Stimulated activated CD4-positive, alpha-beta T cell treated with anti-CD3 and anti-CD28 coated beads, Interleukin-12 subunit alpha, Interleukin-12 subunit beta, amount 100 ng/mL, for 24 hours (primary cell): ENCODE measurements at regions not wholly inside any gene's neighbourhood (a gene's known extent, or its start where the extent isn't known, plus 50 kb on each side); places are given as distances from the start of the nearest gene placed in this dataset.

Experiments used
- DNase-seq, 2 experiments: peaks; one replicate each; pipeline ENCODE4 v3.0.0-alpha.2; 2020; ENCODE audit warnings: low read depth in 2 of 2

DNA sequence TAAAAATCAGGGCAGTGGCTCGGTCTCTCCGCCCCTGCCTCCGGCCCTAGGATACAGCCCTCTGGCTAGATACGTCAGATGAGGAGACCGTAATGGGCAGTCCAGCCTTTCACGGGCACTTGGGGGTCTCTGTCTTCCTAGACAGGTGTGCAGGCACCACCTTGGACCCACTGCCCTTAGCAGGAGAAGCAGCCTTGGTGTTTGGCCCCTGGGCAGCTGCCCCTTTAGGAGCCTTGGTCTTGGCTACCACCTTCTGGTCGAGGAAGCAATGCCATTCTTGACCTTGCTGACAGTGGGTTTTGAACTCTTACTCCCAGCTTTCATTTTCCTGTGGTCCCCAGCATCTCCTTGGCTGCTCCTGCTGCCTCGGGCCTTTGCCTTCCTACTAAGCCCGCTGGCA lies 149.7 kb upstream of the FRMD4B start:
- DNase-seq, result no peak

GRCh38 chr3:69532547-69533224 lies 146.8 kb upstream of the FRMD4B start:
- no peak for DNase-seq

DNA sequence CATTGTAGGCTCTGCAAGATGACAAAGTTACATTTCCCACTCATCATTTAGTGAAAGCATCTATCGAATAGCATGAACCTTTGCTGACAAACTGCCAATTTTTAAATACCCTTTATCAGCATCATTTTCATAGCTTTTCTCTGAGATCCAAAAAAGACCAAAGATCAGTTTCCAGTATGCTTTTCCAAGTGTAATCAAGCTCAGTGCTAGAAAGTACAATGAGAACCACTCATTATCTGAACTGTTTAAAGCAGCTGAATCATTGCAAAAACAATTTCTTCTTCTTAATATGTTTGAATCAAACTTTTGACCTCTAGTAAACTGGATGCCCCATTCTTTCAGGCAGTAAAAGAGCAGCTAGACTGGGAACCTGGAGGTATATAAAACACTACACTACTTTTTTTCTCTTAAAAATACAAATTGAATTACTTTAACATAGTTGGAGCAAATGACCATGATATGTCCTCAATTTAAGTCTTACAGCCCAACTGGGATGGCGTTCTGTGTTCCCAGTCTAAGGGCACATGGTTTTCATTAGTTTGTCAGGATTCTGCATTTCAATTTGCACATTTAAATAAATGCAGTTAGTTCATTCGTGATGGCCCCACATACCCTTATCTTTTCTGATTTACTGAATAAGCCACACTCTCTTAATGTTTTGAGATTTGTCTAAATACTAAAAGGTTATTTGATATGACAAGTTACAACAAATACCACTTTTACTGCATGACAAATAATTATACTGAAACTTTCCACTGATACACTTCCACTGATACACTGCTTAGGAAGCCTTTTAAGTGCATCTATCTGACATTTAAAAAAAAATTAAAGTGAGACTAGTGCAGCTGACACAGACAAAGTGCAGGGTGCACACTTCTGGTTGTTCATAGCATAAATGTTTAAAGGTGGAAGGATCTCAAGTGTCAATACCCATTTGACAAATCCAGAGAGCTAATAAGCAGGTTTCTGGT lies 146.0 kb upstream of the FRMD4B start:
- DNase-seq, result no peak

DNA sequence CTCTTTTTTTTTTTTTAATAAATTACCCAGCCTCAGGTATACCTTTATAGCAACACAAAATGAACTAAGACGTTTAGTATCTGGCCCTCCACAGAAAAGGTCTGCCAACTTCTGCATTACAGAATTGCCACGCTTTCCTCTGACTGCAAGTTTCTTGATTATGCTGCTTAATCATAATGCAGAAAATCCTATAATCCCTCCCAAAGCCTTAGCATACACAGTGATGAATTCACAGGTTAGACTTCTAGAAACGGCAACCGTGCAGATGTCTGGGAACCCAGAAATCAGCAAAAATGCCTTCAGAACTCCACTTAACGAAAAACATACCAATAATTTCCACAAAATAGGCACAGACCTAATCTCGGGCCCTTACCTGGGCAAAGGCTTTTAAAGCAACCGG lies 144.7 kb upstream of the FRMD4B start:
- DNase-seq, result no peak

- no peak for DNase-seq
These were observed 141.6 kb upstream of the FRMD4B start for GRCh38 chr3:69527498-69527897.

DNA sequence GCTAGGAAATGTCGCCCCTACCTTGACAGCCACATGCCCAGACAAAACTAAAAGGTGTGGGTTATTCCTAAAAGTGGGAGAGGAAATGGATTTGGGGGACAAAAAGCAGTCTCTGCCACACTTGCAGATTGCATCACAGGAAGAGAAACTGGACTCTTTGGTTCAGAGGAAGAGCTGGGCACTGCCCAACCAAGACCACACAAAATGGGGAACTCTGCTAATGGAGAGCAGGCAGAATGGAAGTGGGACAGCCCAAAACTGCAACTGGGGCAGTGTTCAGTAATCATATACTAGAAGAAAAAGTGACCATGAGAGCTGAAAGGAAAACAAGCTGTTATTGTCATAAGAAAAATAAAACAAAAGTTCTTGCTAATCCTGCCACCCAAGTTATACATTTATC lies 138.9 kb upstream of the FRMD4B start:
- DNase-seq, result no peak

GRCh38 chr3:69521286-69521685 lies 135.4 kb upstream of the FRMD4B start:
- DNase-seq, result no peak

DNA sequence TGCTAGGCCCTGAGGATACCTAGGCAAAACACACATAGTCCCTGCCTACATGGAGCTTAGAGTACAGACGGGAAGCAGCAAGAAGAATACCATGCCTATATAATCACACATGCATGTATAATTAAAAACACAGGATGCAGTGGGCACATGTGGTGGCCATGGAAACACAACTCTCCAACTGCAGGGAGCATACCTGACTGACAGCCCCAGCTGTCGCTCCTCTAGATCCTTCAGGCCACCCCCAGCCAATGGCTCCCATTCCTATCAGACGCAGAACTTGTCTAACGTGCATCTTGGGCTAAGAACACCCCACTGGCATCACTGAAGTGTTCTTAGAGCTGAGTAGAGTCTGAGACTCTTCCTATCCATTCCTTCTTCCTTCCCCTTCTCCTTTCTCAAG lies 125.5 kb upstream of the FRMD4B start:
- DNase-seq, result no peak

DNA sequence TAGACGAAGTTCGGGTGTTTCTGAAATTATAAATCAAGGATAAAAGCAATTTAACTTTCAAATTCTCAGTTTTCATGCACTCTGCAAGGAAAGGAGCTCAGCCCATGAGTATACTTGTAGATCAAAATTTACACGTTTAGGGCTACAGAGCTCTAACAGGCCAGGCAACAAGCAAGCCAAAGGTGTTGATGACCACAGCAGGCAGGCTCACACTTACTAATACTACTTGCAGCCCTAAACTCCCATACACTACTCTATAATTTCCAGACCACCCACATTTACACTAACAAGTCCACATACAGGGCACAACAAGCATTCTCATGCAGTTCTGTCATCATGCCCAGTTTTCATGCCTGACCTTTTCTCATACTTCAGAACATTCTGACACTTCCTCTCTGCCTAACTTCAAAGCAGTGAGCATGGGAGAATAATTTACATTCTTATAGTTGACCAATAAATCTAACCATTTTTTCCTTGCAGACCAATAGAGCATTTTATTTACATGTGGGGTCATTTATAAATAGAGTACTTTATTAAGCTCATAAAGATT lies 124.7 kb upstream of the FRMD4B start:
- no peak for DNase-seq

- DNase-seq, result no peak
These were observed 123.4 kb upstream of the FRMD4B start for GRCh38 chr3:69509288-69509687.

DNA sequence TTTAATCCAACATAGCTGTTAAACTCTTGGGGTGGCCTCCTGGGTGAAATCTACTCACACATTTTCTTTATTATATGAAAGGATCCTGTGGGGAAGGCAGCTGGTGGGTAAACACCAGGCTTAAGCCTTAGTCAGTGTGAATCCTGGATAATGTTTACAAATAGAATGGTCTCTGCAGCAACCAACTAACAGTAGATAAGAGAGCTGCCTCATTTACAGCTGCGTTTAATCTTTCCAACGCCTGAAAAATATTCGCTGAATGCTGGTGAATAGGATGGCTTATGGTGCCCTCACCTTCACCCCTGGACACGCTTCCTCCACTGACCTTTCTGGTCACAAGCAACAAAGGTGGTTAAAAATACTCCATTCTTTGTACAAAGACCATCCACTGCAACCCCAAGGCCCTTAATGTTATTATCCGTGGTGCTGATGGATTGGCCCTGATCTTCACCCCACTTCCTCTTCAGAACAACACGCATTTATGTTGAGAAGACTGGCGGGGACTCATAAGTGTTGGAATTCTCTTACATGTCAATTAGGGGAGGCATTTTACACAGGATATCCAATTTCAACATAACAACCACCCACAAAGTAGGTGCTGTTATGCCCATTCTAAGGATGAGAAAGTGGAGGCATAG lies 120.0 kb upstream of the FRMD4B start:
- no peak for DNase-seq

- no peak for DNase-seq
These were observed 118.3 kb upstream of the FRMD4B start for GRCh38 chr3:69504232-69504631.

DNA sequence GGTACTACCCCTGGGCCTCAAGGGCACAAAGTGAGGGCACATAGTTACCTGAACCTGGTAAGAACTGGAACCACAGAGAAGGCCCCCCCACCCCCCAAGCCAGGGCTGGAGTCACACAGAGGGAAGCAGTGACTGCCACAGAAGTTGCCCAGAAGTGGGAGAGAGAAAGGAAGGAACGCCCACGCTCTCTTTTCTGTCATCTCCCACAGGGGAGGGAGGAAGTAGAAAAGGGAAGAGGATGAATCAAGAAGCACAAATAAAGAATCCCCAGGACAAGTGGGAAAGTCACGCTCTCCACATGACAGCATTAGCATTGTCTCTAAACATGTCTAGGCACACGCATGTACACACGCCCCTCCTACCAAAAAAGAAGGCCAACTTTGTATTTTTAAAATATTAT lies 114.7 kb upstream of the FRMD4B start:
- no peak for DNase-seq

GRCh38 chr3:69499899-69500421 lies 114.1 kb upstream of the FRMD4B start:
- DNase-seq, result no peak

DNA sequence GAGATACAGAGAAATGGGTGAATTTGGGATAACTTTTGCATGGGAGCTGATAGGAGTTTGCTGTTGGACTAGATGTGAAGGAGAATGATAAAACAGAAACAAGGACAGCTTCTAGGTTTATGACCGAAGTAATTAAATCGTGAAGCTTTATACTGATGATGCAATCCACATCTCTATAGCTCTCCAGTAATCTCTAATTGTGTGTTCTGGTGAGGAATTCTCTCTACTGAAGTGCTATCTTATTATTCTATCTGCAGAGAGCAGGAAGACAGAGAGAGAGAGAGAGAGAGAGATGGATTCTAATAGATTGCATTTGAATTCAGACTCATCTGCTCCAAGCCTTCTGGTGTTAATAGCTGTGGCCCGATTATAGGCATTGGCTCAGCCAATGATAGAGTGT lies 113.5 kb upstream of the FRMD4B start:
- DNase-seq, result no peak

DNA sequence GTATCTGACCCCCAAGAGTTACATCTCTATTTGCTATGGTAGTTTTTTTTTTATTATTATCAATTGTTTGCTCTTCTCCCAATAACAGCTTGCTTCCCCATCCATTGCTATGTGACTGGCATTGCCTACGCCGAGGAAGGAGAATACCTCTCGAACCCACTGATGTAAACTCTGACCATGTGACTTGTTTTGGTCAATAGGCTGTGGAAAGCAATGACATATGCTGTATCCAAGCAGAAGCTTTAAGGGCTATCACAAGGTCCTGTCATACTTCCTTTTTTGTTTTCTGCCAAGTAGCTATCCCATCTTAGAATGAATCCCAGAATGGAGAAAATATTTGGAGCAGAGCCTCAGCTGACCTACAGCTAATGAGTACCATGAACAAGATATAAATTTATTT lies 111.0 kb upstream of the FRMD4B start:
- no peak for DNase-seq

- no peak for DNase-seq
These were observed 108.3 kb upstream of the FRMD4B start for GRCh38 chr3:69494185-69494584.

GRCh38 chr3:69493157-69493556 lies 107.3 kb upstream of the FRMD4B start:
- DNase-seq, result no peak

DNA sequence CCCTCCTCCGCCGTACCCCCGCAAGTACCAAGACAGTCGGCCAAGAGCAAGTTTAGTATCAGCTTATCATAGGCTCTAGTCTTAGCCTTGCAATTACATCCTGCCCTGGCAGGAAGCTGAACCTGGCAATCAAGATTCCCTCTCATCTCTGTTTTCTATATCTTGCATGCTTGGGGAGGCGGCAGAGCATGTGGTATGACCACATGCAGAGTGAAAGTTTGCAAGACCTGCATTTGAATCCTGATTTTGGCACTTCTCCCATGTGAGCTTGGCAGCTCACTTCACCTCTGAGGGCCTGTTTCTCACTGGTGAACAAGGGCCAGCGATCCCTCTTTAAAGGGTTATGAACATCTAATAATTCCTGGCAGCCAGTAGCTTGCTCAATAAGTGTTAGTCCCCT lies 106.1 kb upstream of the FRMD4B start:
- no peak for DNase-seq

- no peak for DNase-seq
These were observed 105.1 kb upstream of the FRMD4B start for GRCh38 chr3:69490971-69491370.

DNA sequence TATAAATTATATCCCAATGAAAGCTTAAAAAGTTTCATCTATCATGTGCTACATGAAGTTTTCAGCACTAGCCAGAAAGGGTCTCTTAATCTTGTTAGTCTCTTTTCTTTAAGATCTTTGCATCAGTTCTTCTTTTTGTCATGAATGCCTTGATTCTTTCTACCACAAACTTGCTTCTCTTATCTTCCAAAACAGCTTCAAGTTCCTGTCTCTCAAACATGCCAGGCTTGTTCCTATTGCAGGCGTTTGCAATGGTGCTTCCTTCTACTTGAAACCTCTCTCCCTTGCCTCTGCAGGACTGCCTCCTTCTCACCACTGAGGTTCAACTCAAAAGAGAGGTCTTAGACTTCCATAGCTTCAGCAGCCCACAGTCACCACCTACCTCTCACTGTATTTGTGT lies 104.3 kb upstream of the FRMD4B start:
- DNase-seq, result no peak

GRCh38 chr3:69488026-69488425 lies 102.1 kb upstream of the FRMD4B start:
- no peak for DNase-seq
